Gastrocnemius medialis (tissue), 4 donors: ENCODE measurements at regions not wholly inside any gene's neighbourhood (a gene's known extent, or its start where the extent isn't known, plus 50 kb on each side); places are given as distances from the start of the nearest gene placed in this dataset.

Source experiments
- CTCF ChIP-seq, 5 experiments: fragments of 450-650 bp in 3 of 5; fragments of 200-600 bp in 2 of 5; sonication (generic) in 2 of 5; IDR thresholded peaks in 4 of 5; conservative IDR thresholded peaks in 1 of 5; 1 replicate in 4 of 5; 2 replicates in 1 of 5; pipeline ENCODE4 v1.5.1; 2016 to 2019; ENCODE audit warnings: antibody characterized with exemption in 5 of 5, mild to moderate bottlenecking in 3 of 5, moderate library complexity in 3 of 5
- POLR2A ChIP-seq, 2 donors: fragments of 450-650 bp; IDR thresholded peaks; one replicate each; pipeline ENCODE4 v1.6.1; 2017; ENCODE audit warnings: antibody characterized with exemption in 2 of 2, mild to moderate bottlenecking in 2 of 2, moderate library complexity in 2 of 2

- no peak for TF ChIP-seq CTCF (IDR thresholded peaks at IDR 0.05 in 4 of 5, conservative IDR thresholded peaks at IDR 0.05 in 1 of 5)
- TF ChIP-seq POLR2A (IDR thresholded peaks at IDR 0.05), result no peak
These were observed 51.4 kb upstream of the AOAH start for GRCh38 chr7:36775676-36776075.
